ENCODE measurements at regions not wholly inside any gene's neighbourhood (a gene's known extent, or its start where the extent isn't known, plus 50 kb on each side); places are given as distances from the start of the nearest gene placed in this dataset.

GRCh38 chr6:14031516-14031915 is 86.1 kb upstream of the CD83 start:
- H3K27ac ChIP-seq (ENCODE audit: low read depth in 2 of 2, low read length in 1 of 2) = no peak overlapping the region
- no peaks in the 10 kb centered on the region for H3K4me1 ChIP-seq (ENCODE audit: control insufficient read depth in 2 of 2, insufficient read depth in 2 of 2, low read length in 1 of 2)
- H3K9me3 ChIP-seq (ENCODE audit: control insufficient read depth in 2 of 2, insufficient read depth in 1 of 2, low read depth in 1 of 2, low read length in 1 of 2) = peaks cover 0 to 2% of the 10 kb centered on the region in 2 donors
- H3K4me3 ChIP-seq (ENCODE audit: low read depth in 1 of 2, low read length in 2 of 2) = no peak overlapping the region
- peaks cover 0 to 3% of the 10 kb centered on the region in 2 donors for H3K27me3 ChIP-seq (ENCODE audit: control insufficient read depth in 1 of 2, insufficient read depth in 2 of 2, low read length in 2 of 2)
- 30 to 45% methylated on average over 4 of the region's 4 CpGs for WGBS, 2 donors
- no peaks in the 10 kb centered on the region for H3K36me3 ChIP-seq (ENCODE audit: control insufficient read depth in 2 of 2, insufficient read depth in 2 of 2, low read length in 1 of 2)

GRCh38 chr6:14035071-14035847 is 82.3 kb upstream of the CD83 start:
- WGBS, 2 donors = 59 to 68% methylated on average over 14 of the region's 14 CpGs
- Histone ChIP-seq H3K4me1 (ENCODE audit: control insufficient read depth in 2 of 2, insufficient read depth in 2 of 2, low read length in 1 of 2) (no peaks in the 10 kb centered on the region), H3K36me3 (ENCODE audit: control insufficient read depth in 2 of 2, insufficient read depth in 2 of 2, low read length in 1 of 2) (no peaks in the 10 kb centered on the region), H3K4me3 (ENCODE audit: low read depth in 1 of 2, low read length in 2 of 2) (no peak overlapping the region), H3K9me3 (ENCODE audit: control insufficient read depth in 2 of 2, insufficient read depth in 1 of 2, low read depth in 1 of 2, low read length in 1 of 2) (peaks cover 0 to 2% of the 10 kb centered on the region in 2 donors), H3K27me3 (ENCODE audit: control insufficient read depth in 1 of 2, insufficient read depth in 2 of 2, low read length in 2 of 2) (peaks cover 0 to 3% of the 10 kb centered on the region in 2 donors), H3K27ac (ENCODE audit: low read depth in 2 of 2, low read length in 1 of 2) (no peak overlapping the region)

GRCh38 chr6:14035874-14036273 is 81.7 kb upstream of the CD83 start:
- Histone ChIP-seq H3K4me1 (ENCODE audit: control insufficient read depth in 2 of 2, insufficient read depth in 2 of 2, low read length in 1 of 2) (no peaks in the 10 kb centered on the region), H3K27ac (ENCODE audit: low read depth in 2 of 2, low read length in 1 of 2) (no peak overlapping the region), H3K4me3 (ENCODE audit: low read depth in 1 of 2, low read length in 2 of 2) (no peak overlapping the region), H3K36me3 (ENCODE audit: control insufficient read depth in 2 of 2, insufficient read depth in 2 of 2, low read length in 1 of 2) (no peaks in the 10 kb centered on the region), H3K27me3 (ENCODE audit: control insufficient read depth in 1 of 2, insufficient read depth in 2 of 2, low read length in 2 of 2) (peaks cover 0 to 3% of the 10 kb centered on the region in 2 donors), H3K9me3 (ENCODE audit: control insufficient read depth in 2 of 2, insufficient read depth in 1 of 2, low read depth in 1 of 2, low read length in 1 of 2) (peaks cover 0 to 2% of the 10 kb centered on the region in 2 donors)
- WGBS, 2 donors = 83% methylated on average over 3 of the region's 3 CpGs

GRCh38 chr6:14036911-14037310 is 80.7 kb upstream of the CD83 start:
- WGBS, 2 donors = 74 to 83% methylated on average over 4 of the region's 4 CpGs
- no peaks in the 10 kb centered on the region for H3K9me3 ChIP-seq (ENCODE audit: control insufficient read depth in 2 of 2, insufficient read depth in 1 of 2, low read depth in 1 of 2, low read length in 1 of 2)

GRCh38 chr6:14037402-14038277 is 79.9 kb upstream of the CD83 start:
- Histone ChIP-seq H3K27ac (ENCODE audit: low read depth in 2 of 2, low read length in 1 of 2) (no peak overlapping the region), H3K27me3 (ENCODE audit: control insufficient read depth in 1 of 2, insufficient read depth in 2 of 2, low read length in 2 of 2) (peaks cover 0 to 3% of the 10 kb centered on the region in 2 donors), H3K4me1 (ENCODE audit: control insufficient read depth in 2 of 2, insufficient read depth in 2 of 2, low read length in 1 of 2) (no peaks in the 10 kb centered on the region), H3K36me3 (ENCODE audit: control insufficient read depth in 2 of 2, insufficient read depth in 2 of 2, low read length in 1 of 2) (no peaks in the 10 kb centered on the region), H3K9me3 (ENCODE audit: control insufficient read depth in 2 of 2, insufficient read depth in 1 of 2, low read depth in 1 of 2, low read length in 1 of 2) (no peaks in the 10 kb centered on the region), H3K4me3 (ENCODE audit: low read depth in 1 of 2, low read length in 2 of 2) (no peak overlapping the region)
- WGBS, 2 donors = 74 to 76% methylated on average over 12 of the region's 12 CpGs

More at GRCh38 chr6:14036911-14037310, 80.7 kb upstream of the CD83 start:
- Histone ChIP-seq H3K4me3 (ENCODE audit: low read depth in 1 of 2, low read length in 2 of 2) (no peak overlapping the region), H3K27ac (ENCODE audit: low read depth in 2 of 2, low read length in 1 of 2) (no peak overlapping the region), H3K27me3 (ENCODE audit: control insufficient read depth in 1 of 2, insufficient read depth in 2 of 2, low read length in 2 of 2) (peaks cover 0 to 3% of the 10 kb centered on the region in 2 donors), H3K36me3 (ENCODE audit: control insufficient read depth in 2 of 2, insufficient read depth in 2 of 2, low read length in 1 of 2) (no peaks in the 10 kb centered on the region), H3K4me1 (ENCODE audit: control insufficient read depth in 2 of 2, insufficient read depth in 2 of 2, low read length in 1 of 2) (no peaks in the 10 kb centered on the region)

- Histone ChIP-seq H3K36me3 (ENCODE audit: control insufficient read depth in 2 of 2, insufficient read depth in 2 of 2, low read length in 1 of 2) (no peaks in the 10 kb centered on the region), H3K27me3 (ENCODE audit: control insufficient read depth in 1 of 2, insufficient read depth in 2 of 2, low read length in 2 of 2) (peaks cover 0 to 3% of the 10 kb centered on the region in 2 donors), H3K4me1 (ENCODE audit: control insufficient read depth in 2 of 2, insufficient read depth in 2 of 2, low read length in 1 of 2) (no peaks in the 10 kb centered on the region), H3K4me3 (ENCODE audit: low read depth in 1 of 2, low read length in 2 of 2) (no peak overlapping the region), H3K9me3 (ENCODE audit: control insufficient read depth in 2 of 2, insufficient read depth in 1 of 2, low read depth in 1 of 2, low read length in 1 of 2) (no peaks in the 10 kb centered on the region), H3K27ac (ENCODE audit: low read depth in 2 of 2, low read length in 1 of 2) (no peak overlapping the region)
- 52% methylated on average over 8 of the region's 8 CpGs for WGBS, 2 donors
Measured at GRCh38 chr6:14038467-14039437, 78.8 kb upstream of the CD83 start.

GRCh38 chr6:14040042-14040441 is 77.5 kb upstream of the CD83 start:
- Histone ChIP-seq H3K27me3 (ENCODE audit: control insufficient read depth in 1 of 2, insufficient read depth in 2 of 2, low read length in 2 of 2) (peaks cover 0 to under 1% of the 10 kb centered on the region in 2 donors), H3K9me3 (ENCODE audit: control insufficient read depth in 2 of 2, insufficient read depth in 1 of 2, low read depth in 1 of 2, low read length in 1 of 2) (no peaks in the 10 kb centered on the region), H3K4me1 (ENCODE audit: control insufficient read depth in 2 of 2, insufficient read depth in 2 of 2, low read length in 1 of 2) (no peaks in the 10 kb centered on the region), H3K27ac (ENCODE audit: low read depth in 2 of 2, low read length in 1 of 2) (no peak overlapping the region), H3K36me3 (ENCODE audit: control insufficient read depth in 2 of 2, insufficient read depth in 2 of 2, low read length in 1 of 2) (no peaks in the 10 kb centered on the region), H3K4me3 (ENCODE audit: low read depth in 1 of 2, low read length in 2 of 2) (no peak overlapping the region)

GRCh38 chr6:14046476-14047068 is 71.0 kb upstream of the CD83 start:
- H3K4me1 ChIP-seq (ENCODE audit: control insufficient read depth in 2 of 2, insufficient read depth in 2 of 2, low read length in 1 of 2) = no peaks in the 10 kb centered on the region
- no peaks in the 10 kb centered on the region for H3K9me3 ChIP-seq (ENCODE audit: control insufficient read depth in 2 of 2, insufficient read depth in 1 of 2, low read depth in 1 of 2, low read length in 1 of 2)
- no peaks in the 10 kb centered on the region for H3K27me3 ChIP-seq (ENCODE audit: control insufficient read depth in 1 of 2, insufficient read depth in 2 of 2, low read length in 2 of 2)
- H3K4me3 ChIP-seq (ENCODE audit: low read depth in 1 of 2, low read length in 2 of 2) = no peak overlapping the region
- no peak overlapping the region for H3K27ac ChIP-seq (ENCODE audit: low read depth in 2 of 2, low read length in 1 of 2)
- WGBS, 2 donors = 20% methylated on average over 8 of the region's 8 CpGs
- no peaks in the 10 kb centered on the region for H3K36me3 ChIP-seq (ENCODE audit: control insufficient read depth in 2 of 2, insufficient read depth in 2 of 2, low read length in 1 of 2)
